Gastrocnemius medialis (tissue), 4 donors: ENCODE measurements at regions not wholly inside any gene's neighbourhood (a gene's known extent, or its start where the extent isn't known, plus 50 kb on each side); places are given as distances from the start of the nearest gene placed in this dataset.

Experiments used
- ATAC-seq, 2 donors: fragments of 150-250 bp; one replicate each; pipeline ENCODE4 v1.9.1; 2016
- DNase-seq, 2 donors: peaks; one replicate each; pipeline ENCODE4 v3.0.0-alpha.2; 2019
- H3K27ac ChIP-seq, 4 donors: fragments of 200-600 bp; sonication (generic); 1 replicate in 1 of 4; 2 replicates in 3 of 4; pipeline ENCODE4 v1.5.1; 2016 to 2018; ENCODE audit warnings: mild to moderate bottlenecking in 2 of 4, moderate library complexity in 1 of 4
- H3K27me3 ChIP-seq, 3 donors: fragments of 200-600 bp; sonication (generic) in 2 of 3; 1 replicate in 1 of 3; 2 replicates in 2 of 3; pipeline versions ENCODE4 v1.5.1 to v1.6.0; 2016 to 2019; ENCODE audit warnings: mild to moderate bottlenecking in 1 of 3, moderate library complexity in 1 of 3
- H3K36me3 ChIP-seq, 2 donors: fragments of 200-600 bp; sonication (generic) in 1 of 2; one replicate each; pipeline ENCODE4 v1.5.1; 2017 to 2018
- H3K4me1 ChIP-seq, 2 donors: fragments of 200-600 bp; sonication (generic) in 1 of 2; one replicate each; pipeline ENCODE4 v1.5.1; 2016 to 2017; ENCODE audit warnings: mild to moderate bottlenecking in 2 of 2
- H3K4me3 ChIP-seq, 4 donors: fragments of 200-600 bp; sonication (generic) in 3 of 4; 1 replicate in 1 of 4; 2 replicates in 3 of 4; pipeline ENCODE4 v1.5.1; 2016 to 2019; ENCODE audit warnings: mild to moderate bottlenecking in 2 of 4
- H3K9me3 ChIP-seq, 3 donors: fragments of 200-600 bp; sonication (generic) in 2 of 3; 1 replicate in 1 of 3; 2 replicates in 2 of 3; pipeline ENCODE4 v1.5.1; 2016 to 2019
- CTCF ChIP-seq, 5 experiments: fragments of 450-650 bp in 3 of 5; fragments of 200-600 bp in 2 of 5; sonication (generic) in 2 of 5; IDR thresholded peaks in 4 of 5; conservative IDR thresholded peaks in 1 of 5; 1 replicate in 4 of 5; 2 replicates in 1 of 5; pipeline ENCODE4 v1.5.1; 2016 to 2019; ENCODE audit warnings: antibody characterized with exemption in 5 of 5, mild to moderate bottlenecking in 3 of 5, moderate library complexity in 3 of 5
- POLR2A ChIP-seq, 2 donors: fragments of 450-650 bp; IDR thresholded peaks; one replicate each; pipeline ENCODE4 v1.6.1; 2017; ENCODE audit warnings: antibody characterized with exemption in 2 of 2, mild to moderate bottlenecking in 2 of 2, moderate library complexity in 2 of 2
- in situ Hi-C, 4 donors: fragments of 200-750 bp; cut with MboI; loops; one replicate each; pipeline versions ENCODE4 v1.15.0 to v1.8.0; 2017; ENCODE audit warnings: low sequenced_read_pairs in 4 of 4
- intact Hi-C: fragments of 100-400 bp; cut with DNase I; formaldehyde crosslinking; loops from one replicate; pipeline ENCODE4 v1.15.1; 2023; ENCODE audit warnings: low total_unique reads

DNA sequence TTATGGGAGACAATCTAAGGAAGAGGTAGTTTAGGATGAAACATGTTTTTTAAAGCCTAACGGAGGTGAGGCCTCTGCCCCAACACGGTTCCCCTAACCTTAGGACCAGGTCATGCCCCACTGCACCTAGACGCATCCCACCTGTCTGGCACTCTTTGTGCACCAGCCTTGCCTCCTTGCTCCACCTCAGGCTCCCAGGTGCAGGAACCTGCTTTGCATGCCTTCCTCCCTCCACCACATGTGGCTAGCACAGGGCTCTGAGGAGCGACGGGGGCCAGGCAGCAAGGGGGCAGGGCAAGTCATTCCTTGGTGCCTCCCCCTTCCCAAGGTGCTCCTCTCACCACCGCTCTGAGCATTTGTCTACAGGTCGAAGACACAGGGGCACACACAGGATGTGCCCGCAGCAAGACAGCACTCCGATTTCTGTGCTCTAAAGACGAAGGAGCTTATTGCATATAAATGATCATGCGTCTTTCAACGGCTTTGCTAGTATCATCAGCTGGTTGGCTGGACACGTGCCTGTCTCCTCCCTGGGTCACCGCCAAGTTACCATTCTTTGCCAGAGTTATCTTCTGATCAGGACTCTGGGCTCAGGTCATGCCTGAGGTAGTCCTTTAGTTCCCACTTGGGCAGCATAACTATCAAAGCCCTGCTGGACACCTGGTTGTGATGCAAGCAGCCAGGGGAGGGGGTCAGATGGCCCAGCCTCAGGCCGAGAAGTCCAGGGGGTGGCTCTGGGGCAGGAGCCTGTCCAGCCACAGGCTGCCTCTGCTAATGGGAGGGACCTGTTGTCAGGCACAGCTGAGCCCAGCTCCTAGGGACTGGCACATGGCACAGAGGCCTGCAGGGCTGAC lies 172.0 kb upstream of the NTM start:
- ATAC-seq (no peak), DNase-seq (no peak)
- in situ Hi-C loops (no loop called here), intact Hi-C loops (no loop called here)
- H3K27ac ChIP-seq, result no peak overlapping the region
- TF ChIP-seq CTCF (IDR thresholded peaks at IDR 0.05 in 4 of 5, conservative IDR thresholded peaks at IDR 0.05 in 1 of 5), result no peak
- no peak for TF ChIP-seq POLR2A (IDR thresholded peaks at IDR 0.05)
- H3K9me3 ChIP-seq, result no peaks in the 10 kb centered on the region
- no peaks in the 10 kb centered on the region for H3K36me3 ChIP-seq
- no peaks in the 10 kb centered on the region for H3K27me3 ChIP-seq
- no peaks in the 10 kb centered on the region for H3K4me1 ChIP-seq
- H3K4me3 ChIP-seq, result no peak overlapping the region

DNA sequence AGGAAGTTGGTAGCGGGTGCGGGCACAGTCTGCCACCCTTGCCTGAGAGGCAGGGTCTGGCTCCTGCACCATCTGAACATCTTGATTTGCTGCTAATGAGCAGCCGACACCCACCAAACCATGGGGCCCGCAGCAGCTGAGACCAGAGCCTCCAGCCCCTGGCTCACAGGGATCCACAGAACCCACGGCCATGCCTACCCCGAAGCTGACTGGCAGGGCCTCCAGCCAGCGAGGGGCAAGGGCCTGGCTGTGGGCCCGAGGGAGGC lies 171.5 kb upstream of the NTM start:
- H3K27ac ChIP-seq, result no peak overlapping the region
- ATAC-seq, result no peak
- intact Hi-C loops, result no loop called here
- no peak for TF ChIP-seq POLR2A (IDR thresholded peaks at IDR 0.05)
- no peak for TF ChIP-seq CTCF (IDR thresholded peaks at IDR 0.05 in 4 of 5, conservative IDR thresholded peaks at IDR 0.05 in 1 of 5)
- no peak for DNase-seq
- H3K4me3 ChIP-seq, result no peak overlapping the region
- H3K36me3 ChIP-seq, result no peaks in the 10 kb centered on the region
- H3K4me1 ChIP-seq, result no peaks in the 10 kb centered on the region
- no peaks in the 10 kb centered on the region for H3K27me3 ChIP-seq
- no peaks in the 10 kb centered on the region for H3K9me3 ChIP-seq
- in situ Hi-C loops, result no loop called here

- intact Hi-C loops (no loop called here), in situ Hi-C loops (no loop called here)
- DNase-seq, result no peak
- no peaks in the 10 kb centered on the region for H3K36me3 ChIP-seq
- H3K4me1 ChIP-seq, result no peaks in the 10 kb centered on the region
- no peaks in the 10 kb centered on the region for H3K9me3 ChIP-seq
- TF ChIP-seq CTCF (IDR thresholded peaks at IDR 0.05 in 4 of 5, conservative IDR thresholded peaks at IDR 0.05 in 1 of 5) (no peak), POLR2A (IDR thresholded peaks at IDR 0.05) (no peak)
- ATAC-seq, result no peak
- H3K27ac ChIP-seq, result no peak overlapping the region
- H3K27me3 ChIP-seq, result no peaks in the 10 kb centered on the region
- H3K4me3 ChIP-seq, result no peak overlapping the region
These were observed 168.7 kb upstream of the NTM start for GRCh38 chr11:131201674-131202073.

- intact Hi-C loops (no loop called here), in situ Hi-C loops (no loop called here)
- ATAC-seq, result no peak
These were observed 167.4 kb upstream of the NTM start for GRCh38 chr11:131203040-131203439.

More at GRCh38 chr11:131203040-131203439, 167.4 kb upstream of the NTM start:
- Histone ChIP-seq H3K9me3 (no peaks in the 10 kb centered on the region), H3K4me1 (no peaks in the 10 kb centered on the region), H3K36me3 (no peaks in the 10 kb centered on the region), H3K27ac (no peak overlapping the region), H3K27me3 (no peaks in the 10 kb centered on the region), H3K4me3 (no peak overlapping the region)
- no peak for DNase-seq
- TF ChIP-seq CTCF (IDR thresholded peaks at IDR 0.05 in 4 of 5, conservative IDR thresholded peaks at IDR 0.05 in 1 of 5) (no peak), POLR2A (IDR thresholded peaks at IDR 0.05) (no peak)
